NCI-H524 treated with DMSO at 0.1 percent for 48 hours (cell line): ENCODE measurements at regions not wholly inside any gene's neighbourhood (a gene's known extent, or its start where the extent isn't known, plus 50 kb on each side); places are given as distances from the start of the nearest gene placed in this dataset.
"Not testable (repeated sequence)": the region's sequence is repeated elsewhere in the genome, so short reads cannot be mapped to it uniquely, and the experiment has no call there.

Experiments used
- DNase-seq: peaks from one replicate; lab custom pipeline; 2025; lab: John Stamatoyannopoulos, UW

- DNase-seq, result no peak
Observed at GRCh38 chr1:4171480-4172450, 271.7 kb upstream of the C1orf174 start.

GRCh38 chr1:4172644-4173599, 272.9 kb upstream of the C1orf174 start:
- no peak for DNase-seq

- DNase-seq, result no peak
Observed at GRCh38 chr1:4173731-4174130, 273.7 kb upstream of the C1orf174 start.

GRCh38 chr1:4174291-4175200, 274.5 kb upstream of the C1orf174 start:
- no peak for DNase-seq

- no peak for DNase-seq
Observed at GRCh38 chr1:4175566-4176405, 275.7 kb upstream of the C1orf174 start.

GRCh38 chr1:4176841-4177240, 276.8 kb upstream of the C1orf174 start:
- no peak for DNase-seq

- no peak for DNase-seq
Observed at GRCh38 chr1:4177425-4178150, 277.5 kb upstream of the C1orf174 start.

GRCh38 chr1:4178501-4179113, 278.5 kb upstream of the C1orf174 start:
- DNase-seq, result no peak

GRCh38 chr1:4179914-4180735, 280.1 kb upstream of the C1orf174 start:
- DNase-seq, result no peak

- not testable (repeated sequence) for DNase-seq
Observed at GRCh38 chr1:4186486-4186885, 286.4 kb upstream of the C1orf174 start.

GRCh38 chr1:4203501-4203900, 303.4 kb upstream of the C1orf174 start:
- DNase-seq, result no peak

GRCh38 chr1:4207183-4207582, 307.1 kb upstream of the C1orf174 start:
- DNase-seq, result no peak

- DNase-seq, result no peak
Observed at GRCh38 chr1:4207842-4208692, 308.0 kb upstream of the C1orf174 start.

- DNase-seq, result no peak
Observed at GRCh38 chr1:4210043-4210442, 310.0 kb upstream of the C1orf174 start.

- DNase-seq, result no peak
Observed at GRCh38 chr1:4212796-4213195, 312.7 kb upstream of the C1orf174 start.

- DNase-seq, result no peak
Observed at GRCh38 chr1:4213366-4213973, 313.4 kb upstream of the C1orf174 start.

GRCh38 chr1:4214826-4215225, 314.8 kb upstream of the C1orf174 start:
- no peak for DNase-seq
